ENCODE measurements at regions not wholly inside any gene's neighbourhood (a gene's known extent, or its start where the extent isn't known, plus 50 kb on each side); places are given as distances from the start of the nearest gene placed in this dataset.

- Histone ChIP-seq H3K27ac (ENCODE audit: low read depth, low read length, poor library complexity, severe bottlenecking) (no peak overlapping the region), H3K9me3 (ENCODE audit: low read depth, low read length, poor library complexity, severe bottlenecking) (peaks cover 4% of the 10 kb centered on the region), H3K4me3 (ENCODE audit: low read depth, low read length, poor library complexity, severe bottlenecking) (no peak overlapping the region), H3K4me1 (ENCODE audit: insufficient read depth, low read length, poor library complexity, severe bottlenecking) (no peaks in the 10 kb centered on the region), H3K27me3 (replicated peaks; ENCODE audit: insufficient read depth, low read depth, low read length, poor library complexity) (no peaks in the 10 kb centered on the region), H3K36me3 (ENCODE audit: insufficient read depth, low read length, poor library complexity, severe bottlenecking) (no peaks in the 10 kb centered on the region)
- no peak for TF ChIP-seq CTCF (conservative IDR thresholded peaks at IDR 0.05; ENCODE audit: low read depth, low read length)
- ChIA-PET POLR2A (ENCODE audit: low non-redundant PET) (no interaction called here), CTCF (no interaction called here)
- BruUV-seq (replicated peaks), result no TSS peak
- DNase-seq (ENCODE audit: low spot score), result no peak
- intact Hi-C loops (cut with micrococcal nuclease; ENCODE audit: unreplicated experiment), result no loop called here
These were observed 400.9 kb upstream of the POU3F2 start for GRCh38 chr6:98433325-98434056.

GRCh38 chr6:98443633-98444032 is 390.7 kb upstream of the POU3F2 start:
- H3K27ac ChIP-seq (ENCODE audit: low read depth, low read length, poor library complexity, severe bottlenecking), result no peak overlapping the region
- no TSS peak for BruUV-seq (replicated peaks)
- DNase-seq (ENCODE audit: low spot score), result no peak
- no peaks in the 10 kb centered on the region for H3K9me3 ChIP-seq (ENCODE audit: low read depth, low read length, poor library complexity, severe bottlenecking)
- no peaks in the 10 kb centered on the region for H3K36me3 ChIP-seq (ENCODE audit: insufficient read depth, low read length, poor library complexity, severe bottlenecking)
- H3K4me1 ChIP-seq (ENCODE audit: insufficient read depth, low read length, poor library complexity, severe bottlenecking), result no peaks in the 10 kb centered on the region
- no peak overlapping the region for H3K4me3 ChIP-seq (ENCODE audit: low read depth, low read length, poor library complexity, severe bottlenecking)
- no peak for TF ChIP-seq CTCF (conservative IDR thresholded peaks at IDR 0.05; ENCODE audit: low read depth, low read length)
- TF ChIP-seq EZH2 (IDR thresholded peaks at IDR 0.05; ENCODE audit: borderline replicate concordance, low read depth, low read length, poor library complexity, severe bottlenecking), result no peak
- intact Hi-C loops (cut with micrococcal nuclease; ENCODE audit: unreplicated experiment), result no loop called here
- POLR2A ChIA-PET (ENCODE audit: low non-redundant PET), result no interaction called here
- H3K27me3 ChIP-seq (replicated peaks; ENCODE audit: insufficient read depth, low read depth, low read length, poor library complexity), result no peaks in the 10 kb centered on the region
- CTCF ChIA-PET, result no interaction called here

GRCh38 chr6:98452685-98453084 is 381.7 kb upstream of the POU3F2 start:
- H3K9me3 ChIP-seq (ENCODE audit: low read depth, low read length, poor library complexity, severe bottlenecking), result no peaks in the 10 kb centered on the region
- no peak overlapping the region for H3K27ac ChIP-seq (ENCODE audit: low read depth, low read length, poor library complexity, severe bottlenecking)
- no peak overlapping the region for H3K4me3 ChIP-seq (ENCODE audit: low read depth, low read length, poor library complexity, severe bottlenecking)
- H3K4me1 ChIP-seq (ENCODE audit: insufficient read depth, low read length, poor library complexity, severe bottlenecking), result no peaks in the 10 kb centered on the region
- H3K36me3 ChIP-seq (ENCODE audit: insufficient read depth, low read length, poor library complexity, severe bottlenecking), result no peaks in the 10 kb centered on the region
- intact Hi-C loops (cut with micrococcal nuclease; ENCODE audit: unreplicated experiment), result no loop called here
- no TSS peak for BruUV-seq (replicated peaks)
- no peaks in the 10 kb centered on the region for H3K27me3 ChIP-seq (replicated peaks; ENCODE audit: insufficient read depth, low read depth, low read length, poor library complexity)
- TF ChIP-seq CTCF (conservative IDR thresholded peaks at IDR 0.05; ENCODE audit: low read depth, low read length) (no peak), EZH2 (IDR thresholded peaks at IDR 0.05; ENCODE audit: borderline replicate concordance, low read depth, low read length, poor library complexity, severe bottlenecking) (no peak)
- CTCF ChIA-PET, result no interaction called here
- no peak for DNase-seq (ENCODE audit: low spot score)
- POLR2A ChIA-PET (ENCODE audit: low non-redundant PET), result no interaction called here
